GM19397 (cell line): ENCODE measurements at regions not wholly inside any gene's neighbourhood (a gene's known extent, or its start where the extent isn't known, plus 50 kb on each side); places are given as distances from the start of the nearest gene placed in this dataset.

Experiments used
- ATAC-seq: cut with Tn5 transposase; IDR thresholded peaks from one replicate; pipeline ENCODE4 v1.9.1; 2021; ENCODE audit warnings: mild to moderate bottlenecking, moderate library complexity; ENCODE audit not compliant: unreplicated experiment

- no peak for ATAC-seq
Observed at GRCh38 chr3:102529452-102529851, 94.6 kb downstream of the ZPLD1 start.

- ATAC-seq = no peak
Observed at GRCh38 chr3:102530415-102531181, 95.8 kb downstream of the ZPLD1 start.

- ATAC-seq = no peak
Observed at GRCh38 chr3:102531686-102532085, 96.9 kb downstream of the ZPLD1 start.

- ATAC-seq = no peak
Observed at GRCh38 chr3:102532901-102533300, 98.1 kb downstream of the ZPLD1 start.

- ATAC-seq = no peak
Observed at GRCh38 chr3:102533784-102534183, 99.0 kb downstream of the ZPLD1 start.

GRCh38 chr3:102536456-102536855 is 101.6 kb downstream of the ZPLD1 start:
- no peak for ATAC-seq

GRCh38 chr3:102537123-102537522 is 102.3 kb downstream of the ZPLD1 start:
- no peak for ATAC-seq

GRCh38 chr3:102544741-102545140 is 109.9 kb downstream of the ZPLD1 start:
- ATAC-seq = no peak

GRCh38 chr3:102545276-102545675 is 110.5 kb downstream of the ZPLD1 start:
- no peak for ATAC-seq

- ATAC-seq = no peak
Observed at GRCh38 chr3:102553876-102554275, 119.1 kb downstream of the ZPLD1 start.

- ATAC-seq = no peak
Observed at GRCh38 chr3:102570511-102570910, 135.7 kb downstream of the ZPLD1 start.

GRCh38 chr3:102571006-102571405 is 136.2 kb downstream of the ZPLD1 start:
- no peak for ATAC-seq

- no peak for ATAC-seq
Observed at GRCh38 chr3:102571720-102572384, 137.0 kb downstream of the ZPLD1 start.

- no peak for ATAC-seq
Observed at GRCh38 chr3:102573483-102574028, 138.7 kb downstream of the ZPLD1 start.

GRCh38 chr3:102574355-102574754 is 139.5 kb downstream of the ZPLD1 start:
- ATAC-seq = no peak

- no peak for ATAC-seq
Observed at GRCh38 chr3:102576651-102577050, 141.8 kb downstream of the ZPLD1 start.

GRCh38 chr3:102577082-102577789 is 142.4 kb downstream of the ZPLD1 start:
- ATAC-seq = no peak

GRCh38 chr3:102580760-102581159 is 145.9 kb downstream of the ZPLD1 start:
- ATAC-seq = no peak

- no peak for ATAC-seq
Observed at GRCh38 chr3:102586485-102586884, 151.7 kb downstream of the ZPLD1 start.

- ATAC-seq = no peak
Observed at GRCh38 chr3:102593812-102594602, 159.2 kb downstream of the ZPLD1 start.

- no peak for ATAC-seq
Observed at GRCh38 chr3:102595057-102595456, 160.2 kb downstream of the ZPLD1 start.
